H54 (cell line): ENCODE measurements at regions not wholly inside any gene's neighbourhood (a gene's known extent, or its start where the extent isn't known, plus 50 kb on each side); places are given as distances from the start of the nearest gene placed in this dataset.
A peak's percentile ranks its signal among the peaks of the same experiment; 100 is the strongest.

Source experiments
- DNase-seq: peaks from one replicate; pipeline ENCODE4 v3.0.0; 2011; ENCODE audit warnings: low spot score, mixed read lengths; ENCODE audit not compliant: insufficient read length
- FAIRE-seq: peaks from 3 replicates; lab custom pipeline; 2011; peaks lifted over from hg19 to GRCh38; lab: Jason Lieb, UNC
- POLR2A ChIP-seq: IDR thresholded peaks from 2 replicates; pipeline ENCODE4 v1.6.1; 2011; ENCODE audit warnings: low read depth, mild to moderate bottlenecking, low read length

DNA sequence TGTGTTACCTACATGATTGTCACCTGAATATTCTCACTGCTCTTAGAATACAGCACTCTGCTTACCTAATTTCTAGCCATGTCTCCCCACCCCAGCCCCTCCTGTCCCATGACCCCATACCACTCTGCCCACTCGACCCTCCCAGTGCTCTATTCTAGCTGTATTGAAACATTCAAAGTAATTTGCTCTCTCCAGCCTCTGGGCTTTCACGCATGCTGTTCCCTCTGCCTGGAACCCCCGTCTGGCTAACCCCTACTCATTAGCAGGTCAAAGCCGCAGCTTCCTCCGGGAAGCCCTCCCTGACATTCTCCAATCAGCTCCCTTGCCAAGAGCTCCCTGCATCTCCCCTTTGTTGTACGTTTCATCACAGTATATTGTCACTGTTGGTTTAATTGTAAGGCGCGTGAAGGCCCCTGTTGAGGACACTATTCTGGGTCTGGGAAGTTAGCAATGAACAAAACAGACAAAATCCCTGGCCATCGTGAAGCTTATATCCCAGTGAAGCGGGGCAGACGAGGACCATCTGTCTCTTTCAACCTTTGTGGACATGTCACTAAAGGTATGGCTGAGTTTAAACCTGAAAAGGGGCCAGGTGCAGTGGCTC is 72.3 kb upstream of the LHX1 start:
- DNase-seq (no peak), FAIRE-seq (no peak)
- TF ChIP-seq POLR2A = no peak

DNA sequence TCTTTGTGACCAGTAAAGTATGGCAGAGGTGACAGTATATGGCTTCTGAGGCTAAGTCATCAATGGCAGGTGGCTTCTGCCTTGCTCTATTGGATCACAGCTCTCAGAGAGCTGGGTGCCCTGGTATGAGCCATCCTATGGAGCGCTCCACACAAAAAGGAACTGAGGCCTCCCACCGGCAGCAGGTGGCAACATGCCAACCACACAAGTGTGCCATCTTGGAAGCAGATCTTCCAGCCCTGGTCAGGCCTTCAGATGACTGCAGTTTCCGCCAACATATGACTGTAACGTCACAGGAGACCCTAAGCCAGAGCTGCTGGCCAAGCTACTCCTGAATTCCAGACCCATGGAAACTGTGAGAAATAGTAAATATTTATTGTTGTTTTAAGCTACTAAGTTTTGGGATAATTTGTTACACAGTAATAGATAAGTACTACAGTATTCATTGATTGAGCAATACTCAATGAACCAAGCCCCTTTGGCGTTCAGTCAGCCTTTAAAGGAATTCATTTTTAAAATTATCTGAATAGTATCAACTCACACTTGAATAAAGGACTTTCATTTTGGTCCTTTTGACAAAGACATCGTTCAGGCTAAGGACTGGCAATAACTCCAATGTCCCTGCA is 69.4 kb upstream of the LHX1 start:
- FAIRE-seq (no peak), DNase-seq (no peak)
- TF ChIP-seq POLR2A = no peak

DNA sequence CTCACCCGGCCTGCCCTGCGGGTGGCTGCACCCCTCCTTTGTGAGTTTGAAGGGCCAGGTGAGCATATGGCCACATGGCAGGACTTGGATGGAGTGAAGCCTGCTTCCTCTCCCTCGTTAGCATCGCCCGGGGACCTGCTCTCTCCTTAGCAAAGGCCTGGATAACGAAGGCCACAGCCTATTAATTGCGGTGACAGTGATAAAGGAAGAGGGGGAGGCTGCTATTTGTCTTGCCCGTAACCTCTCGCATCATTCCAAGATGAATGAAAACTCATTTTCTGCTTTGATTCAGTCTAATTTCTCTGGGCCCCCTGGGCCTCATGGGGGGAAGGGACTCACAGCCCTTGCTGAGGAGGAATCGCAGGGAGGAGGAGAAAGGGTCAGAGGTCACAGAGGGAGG is 68.5 kb upstream of the LHX1 start:
- no peak for FAIRE-seq
- no peak for TF ChIP-seq POLR2A
- DNase-seq = no peak

GRCh38 chr17:36869441-36869840 is 67.8 kb upstream of the LHX1 start:
- no peak for TF ChIP-seq POLR2A
- DNase-seq = no peak

GRCh38 chr17:36869856-36870719 is 67.2 kb upstream of the LHX1 start:
- DNase-seq (peak; percentile 36), FAIRE-seq (no peak)
- TF ChIP-seq POLR2A = no peak

More at GRCh38 chr17:36869441-36869840, 67.8 kb upstream of the LHX1 start:
- no peak for FAIRE-seq

GRCh38 chr17:36870720-36870999 is 66.6 kb upstream of the LHX1 start:
- DNase-seq (no peak), FAIRE-seq (no peak)
- no peak for TF ChIP-seq POLR2A

- no peak for FAIRE-seq
- TF ChIP-seq POLR2A = no peak
- DNase-seq = no peak
Observed at GRCh38 chr17:36875698-36876293, 61.5 kb upstream of the LHX1 start.

DNA sequence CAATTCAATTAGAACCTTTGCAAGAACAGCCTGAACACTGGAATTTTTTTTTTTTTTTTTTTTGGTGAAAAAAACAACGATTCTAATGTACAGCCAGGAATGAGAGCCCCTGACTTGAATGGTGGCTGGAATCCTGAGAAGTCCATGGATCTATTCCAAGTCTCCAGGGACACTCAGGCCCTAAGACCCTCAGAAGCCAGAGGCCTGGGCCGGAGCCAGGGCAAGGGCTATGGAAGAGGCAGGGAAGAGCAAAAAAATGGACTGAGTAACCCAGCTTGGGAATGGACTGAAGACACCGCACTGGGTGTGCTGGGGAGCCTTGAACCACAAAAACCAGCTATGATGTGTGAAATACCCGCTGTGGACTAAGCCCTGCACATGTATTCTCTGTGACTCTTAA is 60.3 kb upstream of the LHX1 start:
- TF ChIP-seq POLR2A = no peak
- FAIRE-seq = no peak
- no peak for DNase-seq

GRCh38 chr17:36877771-36878170 is 59.5 kb upstream of the LHX1 start:
- DNase-seq (no peak), FAIRE-seq (no peak)
- no peak for TF ChIP-seq POLR2A

- DNase-seq (no peak), FAIRE-seq (no peak)
- TF ChIP-seq POLR2A = no peak
Observed at GRCh38 chr17:36878216-36878615, 59.1 kb upstream of the LHX1 start.

DNA sequence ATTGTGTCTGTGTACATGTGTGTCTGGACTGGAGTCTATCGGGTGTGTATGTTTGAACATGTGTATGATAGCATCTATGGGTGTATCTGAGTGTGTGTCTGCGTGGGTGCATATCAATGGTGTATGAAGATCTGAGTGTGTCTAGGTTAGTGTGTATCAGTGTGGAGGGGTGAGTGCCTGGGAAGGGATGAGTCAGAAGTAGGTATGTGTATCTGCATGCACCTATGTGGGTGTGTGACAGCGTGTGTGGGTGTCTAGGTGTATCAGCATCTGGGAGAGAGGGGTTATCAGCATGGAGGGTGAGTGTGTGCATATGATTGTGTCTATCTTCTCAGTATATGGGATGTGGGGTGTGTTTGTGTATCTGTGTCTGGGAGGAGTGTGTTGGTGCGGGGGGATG is 58.2 kb upstream of the LHX1 start:
- DNase-seq = no peak
- TF ChIP-seq POLR2A = no peak
- FAIRE-seq = no peak

DNA sequence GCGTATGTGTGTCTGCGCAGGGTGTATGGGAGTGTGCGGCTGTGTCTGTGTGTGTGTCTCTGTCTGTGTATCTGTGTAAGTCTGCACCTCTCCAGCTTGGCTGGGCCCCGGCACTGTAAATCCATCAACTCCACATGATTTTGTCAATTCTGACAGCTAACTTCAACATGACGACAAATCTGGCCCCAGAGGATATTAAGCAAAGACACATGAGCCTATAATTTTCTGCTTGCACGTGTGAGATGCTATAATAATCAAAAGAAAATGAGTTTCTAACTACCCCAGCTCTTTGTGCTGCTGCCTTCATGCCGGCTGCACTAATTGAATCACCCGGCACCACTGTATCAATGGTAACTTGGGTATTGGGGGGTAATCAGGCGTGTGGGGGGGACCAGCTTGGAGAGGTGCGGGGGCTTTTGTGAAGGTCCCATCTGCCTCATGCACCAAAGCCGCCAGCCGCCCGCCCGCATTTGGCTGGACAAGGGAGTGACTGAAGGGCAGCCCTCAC is 57.6 kb upstream of the LHX1 start:
- FAIRE-seq = no peak

GRCh38 chr17:36880268-36880905 is 56.9 kb upstream of the LHX1 start:
- DNase-seq (no peak), FAIRE-seq (no peak)
- TF ChIP-seq POLR2A = no peak

More for the DNA sequence above, 57.6 kb upstream of the LHX1 start:
- DNase-seq = no peak
- no peak for TF ChIP-seq POLR2A

DNA sequence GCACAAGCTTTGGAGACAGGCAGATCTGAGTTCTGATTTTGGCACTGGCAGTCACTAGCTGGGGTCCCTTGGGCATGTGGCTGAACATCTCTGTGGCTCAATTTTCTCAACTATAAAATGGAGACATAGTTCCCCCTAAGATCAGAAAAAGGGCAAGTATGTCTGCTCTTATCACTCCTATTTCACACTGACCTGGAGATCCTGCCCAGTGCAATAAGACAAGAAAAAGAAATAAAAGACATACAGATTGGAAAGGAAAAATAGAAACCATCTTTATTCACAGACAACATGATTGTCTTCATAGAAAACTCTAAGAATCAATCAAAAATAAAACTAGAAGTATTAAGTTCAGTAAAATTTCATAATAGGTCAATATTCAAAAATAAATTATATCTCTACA is 56.0 kb upstream of the LHX1 start:
- DNase-seq (no peak), FAIRE-seq (no peak)
- TF ChIP-seq POLR2A = no peak
